ENCODE measurements at regions not wholly inside any gene's neighbourhood (a gene's known extent, or its start where the extent isn't known, plus 50 kb on each side); places are given as distances from the start of the nearest gene placed in this dataset.

DNA sequence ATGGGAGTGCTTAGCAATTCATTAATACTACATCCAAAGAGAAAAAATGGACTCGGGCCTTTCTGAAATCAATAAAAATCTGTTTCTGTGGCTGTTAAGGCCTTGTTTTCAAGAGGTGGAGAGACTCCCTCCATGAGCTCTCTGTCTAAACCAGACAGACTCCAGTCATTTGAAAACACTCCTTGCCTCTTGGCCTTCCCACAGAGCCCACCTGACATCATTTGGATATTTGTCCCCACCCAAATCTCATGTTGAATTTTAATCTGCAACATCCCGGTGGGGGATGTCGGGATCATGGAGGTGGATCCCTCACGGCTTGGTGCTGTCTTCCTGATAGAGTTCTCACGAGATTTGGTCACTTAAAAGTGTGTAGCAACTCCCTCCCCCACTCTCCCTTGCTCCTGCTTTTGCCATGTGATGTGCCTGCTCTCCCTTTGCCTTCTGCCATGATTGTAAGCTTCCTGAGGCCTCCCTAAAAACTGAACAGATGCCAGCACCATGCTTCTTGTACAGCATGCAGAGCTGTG, 226.3 kb downstream of the TBXT start:
- no peak for DNase-seq

GRCh38 chr6:165940366-165940765, 227.3 kb downstream of the TBXT start:
- DNase-seq = no peak

DNA sequence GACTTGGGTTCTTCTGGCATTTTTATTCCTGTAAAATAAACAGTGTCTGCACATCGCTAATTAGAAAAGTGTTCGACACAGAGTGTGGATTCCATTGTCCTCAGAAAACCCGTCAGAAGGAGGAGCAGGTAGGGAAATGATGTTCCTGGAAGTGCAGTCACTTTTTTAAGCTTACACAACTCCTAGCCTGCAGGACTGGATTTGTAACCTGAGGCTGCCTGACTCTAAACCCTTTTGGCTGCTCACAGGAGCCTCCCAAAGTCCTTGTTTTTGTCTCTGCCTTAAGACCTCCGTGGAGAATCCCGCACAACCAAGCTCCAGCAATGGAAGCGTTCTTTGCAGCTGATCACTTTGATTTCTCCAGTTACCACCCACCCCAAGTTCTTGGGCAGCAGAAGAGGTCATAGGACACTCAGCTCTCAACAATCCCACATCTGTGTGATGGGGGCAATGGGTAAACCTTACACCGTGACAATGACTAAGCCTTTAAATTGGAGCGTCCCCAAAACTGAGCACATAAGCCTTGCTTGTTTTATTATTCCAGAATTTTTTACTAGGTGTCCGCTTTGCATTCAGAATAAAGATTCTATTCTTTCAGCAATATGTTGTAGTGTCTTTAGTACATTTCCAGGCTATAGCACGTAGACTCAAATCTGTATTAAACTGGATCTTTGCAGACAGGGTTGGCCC, 227.9 kb downstream of the TBXT start:
- no peak for DNase-seq

DNA sequence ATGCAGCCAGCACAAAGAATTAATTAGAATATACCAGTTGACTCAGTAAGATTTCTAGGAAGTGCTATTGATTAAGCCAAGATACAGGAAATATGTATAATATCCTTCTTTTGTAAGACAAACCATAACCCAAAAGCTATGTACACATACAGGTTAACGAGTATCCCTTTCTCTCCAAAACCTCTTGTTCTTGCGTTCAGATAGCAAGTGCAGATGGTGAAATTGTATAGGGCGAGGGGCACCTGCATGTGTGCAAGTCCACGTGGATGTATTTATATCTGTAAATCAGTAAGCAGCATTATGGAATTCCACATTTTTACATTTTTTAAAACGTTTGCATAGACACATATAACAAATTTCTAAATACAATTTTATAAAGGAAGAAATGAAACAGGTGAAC, 228.6 kb downstream of the TBXT start:
- DNase-seq = no peak

- no peak for DNase-seq
These were observed 229.9 kb downstream of the TBXT start for GRCh38 chr6:165937564-165938358.

DNA sequence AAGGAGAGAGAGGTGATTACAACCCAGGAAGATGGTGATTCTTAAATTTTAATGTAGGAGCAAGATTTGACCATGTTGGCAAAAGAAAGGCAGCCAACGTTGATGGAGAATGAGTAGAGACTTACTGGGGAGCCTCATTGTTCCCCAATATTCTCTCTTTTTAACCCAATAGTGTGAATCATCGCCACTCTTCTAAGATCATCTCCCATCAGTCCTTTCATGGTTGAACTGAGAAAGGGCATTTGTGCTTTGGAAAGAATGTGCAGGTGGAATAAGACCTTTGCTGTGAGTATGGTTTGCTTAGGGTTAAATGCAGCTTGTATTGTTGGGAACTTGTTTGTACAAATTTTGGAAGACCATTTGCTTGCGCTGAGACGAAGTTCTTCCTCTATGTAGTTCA, 231.0 kb downstream of the TBXT start:
- DNase-seq = no peak

- no peak for DNase-seq
These were observed 231.6 kb downstream of the TBXT start for GRCh38 chr6:165936096-165936495.

DNA sequence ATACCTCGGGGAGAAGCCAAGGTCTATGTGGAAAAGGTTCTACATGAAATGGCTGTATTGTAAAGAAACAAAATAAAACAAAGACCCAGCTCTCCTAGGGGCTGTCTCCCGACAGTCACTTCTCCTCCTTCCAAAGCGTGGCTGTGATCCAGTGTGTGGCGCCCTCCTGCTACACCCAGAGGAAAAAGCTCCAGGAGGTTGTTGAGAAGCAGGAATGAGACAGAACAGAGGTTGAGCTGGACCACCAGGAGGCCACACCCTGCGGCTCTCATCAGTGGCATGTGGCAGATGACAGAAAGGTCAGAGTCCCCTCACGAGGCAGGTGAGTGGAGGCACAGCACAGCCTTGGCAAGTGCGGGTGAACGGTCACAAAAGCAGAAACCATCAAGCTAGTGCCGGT, 236.0 kb downstream of the TBXT start:
- no peak for DNase-seq

- no peak for DNase-seq
These were observed 236.9 kb downstream of the TBXT start for GRCh38 chr6:165930668-165931214.

GRCh38 chr6:165929607-165930006, 238.0 kb downstream of the TBXT start:
- DNase-seq = no peak

- no peak for DNase-seq
These were observed 241.3 kb downstream of the TBXT start for GRCh38 chr6:165926378-165926777.

DNA sequence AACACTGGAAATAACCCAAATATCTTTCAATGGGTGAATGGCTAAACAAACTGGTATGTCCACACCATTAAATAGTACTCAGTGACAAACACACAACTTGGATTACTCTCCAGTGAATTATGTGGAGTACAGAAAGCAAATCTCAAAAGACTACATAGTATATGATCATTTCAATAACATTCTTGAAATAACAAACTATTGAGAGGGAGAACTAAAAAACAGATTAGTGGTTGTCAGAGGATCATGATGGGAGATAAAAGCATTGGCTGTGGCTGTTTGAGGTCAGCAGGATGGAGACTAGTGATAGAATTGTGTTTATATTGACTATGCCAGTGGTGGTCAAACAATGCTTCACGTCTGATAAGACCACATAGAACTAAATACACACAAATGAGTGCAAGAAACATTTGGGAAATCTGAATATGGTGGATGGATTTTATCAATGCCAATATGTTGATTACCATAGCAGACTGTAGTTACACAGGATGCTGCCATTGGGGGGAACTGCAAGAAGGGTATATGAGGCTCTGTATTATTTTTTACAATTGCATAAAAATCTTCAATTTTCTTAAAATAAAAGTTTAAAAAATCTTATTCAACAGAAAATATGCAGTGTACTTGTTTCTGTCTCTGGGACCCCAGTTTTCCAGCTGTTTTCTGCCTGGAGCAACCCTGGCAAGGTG, 242.0 kb downstream of the TBXT start:
- DNase-seq = no peak

DNA sequence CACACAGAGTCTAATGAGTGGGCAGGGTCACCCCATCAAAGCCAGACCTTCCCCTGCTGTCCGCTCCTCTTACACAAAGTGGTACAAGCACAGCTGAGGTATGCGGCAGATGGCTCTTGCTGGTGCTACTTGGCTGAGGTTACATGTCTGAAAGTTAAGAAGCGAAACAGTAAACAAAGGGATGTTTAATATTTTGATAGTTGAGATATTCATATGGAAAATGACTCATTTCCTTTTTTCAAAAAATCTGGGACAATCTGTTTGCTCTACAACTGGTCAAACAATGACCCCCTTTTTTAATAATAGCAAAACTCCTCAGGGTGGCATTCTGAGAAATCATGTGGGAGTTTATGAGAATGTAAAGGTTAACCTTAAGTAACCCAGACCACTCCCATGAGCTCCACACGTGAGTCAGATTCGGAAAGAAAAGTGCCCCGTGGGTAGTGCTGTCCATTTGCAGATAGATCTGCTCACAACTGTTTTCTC, 245.3 kb downstream of the TBXT start:
- no peak for DNase-seq

GRCh38 chr6:165920896-165921671, 246.6 kb downstream of the TBXT start:
- no peak for DNase-seq

DNA sequence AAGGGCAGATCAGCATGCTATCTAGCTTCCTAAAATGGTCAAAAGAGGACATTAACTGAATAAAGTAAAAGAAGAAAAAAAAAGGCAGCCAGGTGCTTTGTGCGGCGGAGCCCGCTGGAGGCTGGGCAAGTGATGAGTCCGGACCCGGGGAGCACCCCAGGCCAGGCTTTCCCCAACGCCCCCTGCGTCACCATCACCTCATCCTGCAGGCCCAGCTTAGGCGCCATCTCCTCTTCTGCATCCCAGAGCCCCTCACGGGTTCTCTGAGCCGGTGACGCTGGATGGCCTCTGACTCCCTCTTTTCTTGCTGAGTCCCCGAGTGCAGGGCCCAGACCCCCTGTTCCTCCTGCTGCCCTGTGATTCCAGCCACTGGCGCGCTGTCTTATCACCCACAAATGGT, 250.1 kb downstream of the TBXT start:
- DNase-seq = no peak

DNA sequence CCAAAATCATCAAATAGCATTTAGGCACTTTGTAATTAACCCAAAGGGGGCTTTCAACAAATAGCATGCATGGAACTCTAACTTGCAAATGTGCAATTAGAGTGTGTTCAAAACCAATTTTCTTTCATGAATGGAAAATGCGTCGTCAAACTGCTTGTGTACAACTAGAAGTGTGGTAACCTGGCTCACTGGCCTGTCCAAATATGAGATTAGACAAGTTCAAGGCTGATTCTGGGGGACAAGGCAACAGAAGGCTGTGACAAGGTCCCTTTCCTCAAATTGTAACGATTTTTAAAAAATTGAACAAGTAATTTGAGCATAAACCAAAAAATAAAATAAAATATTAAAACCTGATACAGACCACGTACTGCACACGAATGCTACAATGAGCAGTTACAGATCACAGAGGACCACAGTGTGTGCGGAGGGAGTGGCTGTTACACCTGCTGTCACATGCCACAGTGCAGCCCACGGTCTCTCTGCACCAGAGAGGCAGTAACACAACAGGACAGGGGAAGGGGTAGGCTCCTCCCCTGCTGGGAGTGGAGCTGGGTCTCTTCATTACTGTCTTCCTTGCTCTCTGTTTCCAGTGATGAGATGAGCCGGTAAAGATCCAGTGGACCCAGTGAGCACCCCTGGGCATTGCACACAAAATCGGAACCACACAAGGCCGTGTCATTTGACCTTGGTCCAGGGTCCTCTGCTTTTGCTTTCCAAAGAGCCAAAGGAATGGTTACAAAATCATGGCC, 252.2 kb upstream of the PDE10A start:
- no peak for DNase-seq

DNA sequence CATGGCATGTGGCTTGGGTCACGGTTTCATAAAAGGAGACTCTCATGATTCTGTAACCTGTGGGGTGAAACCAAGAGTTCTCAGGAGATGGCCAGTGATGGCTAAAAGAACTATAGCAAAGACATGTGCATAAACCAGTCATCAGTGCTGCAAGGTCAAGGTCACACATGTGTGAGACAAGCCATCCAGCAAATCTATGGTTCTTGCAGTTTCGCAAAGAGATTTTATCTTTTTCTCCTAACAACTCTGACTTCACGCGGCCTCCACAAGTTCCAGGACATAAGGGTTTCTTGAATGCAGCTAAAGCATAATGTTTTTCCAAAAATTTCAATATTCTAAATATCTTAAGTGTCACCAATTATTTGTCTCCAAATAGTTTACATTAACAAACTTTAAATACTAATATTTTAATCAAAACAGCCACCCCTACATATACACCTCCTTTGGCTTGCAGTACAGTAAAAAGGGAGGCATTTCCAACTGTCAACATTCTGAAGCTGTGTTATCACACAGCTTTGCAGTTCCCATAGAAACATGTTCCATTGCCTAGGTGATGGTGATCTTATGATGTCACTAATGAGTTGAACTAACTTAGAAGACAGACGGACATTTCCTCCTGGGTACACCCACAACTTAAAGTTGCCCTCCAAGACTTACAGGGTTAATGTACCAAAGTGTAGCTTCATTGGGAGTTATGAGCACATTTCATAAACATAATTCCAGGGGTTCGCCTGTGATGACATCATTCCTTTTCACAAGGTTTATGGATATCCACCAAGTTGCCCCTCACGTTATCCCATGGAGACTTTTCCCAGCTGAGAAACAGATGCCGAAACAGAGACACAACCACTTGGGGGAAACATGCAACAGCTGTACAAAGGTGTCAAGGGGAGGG, 250.9 kb upstream of the PDE10A start:
- DNase-seq = no peak

GRCh38 chr6:165910184-165910966, 247.3 kb upstream of the PDE10A start:
- DNase-seq = no peak

DNA sequence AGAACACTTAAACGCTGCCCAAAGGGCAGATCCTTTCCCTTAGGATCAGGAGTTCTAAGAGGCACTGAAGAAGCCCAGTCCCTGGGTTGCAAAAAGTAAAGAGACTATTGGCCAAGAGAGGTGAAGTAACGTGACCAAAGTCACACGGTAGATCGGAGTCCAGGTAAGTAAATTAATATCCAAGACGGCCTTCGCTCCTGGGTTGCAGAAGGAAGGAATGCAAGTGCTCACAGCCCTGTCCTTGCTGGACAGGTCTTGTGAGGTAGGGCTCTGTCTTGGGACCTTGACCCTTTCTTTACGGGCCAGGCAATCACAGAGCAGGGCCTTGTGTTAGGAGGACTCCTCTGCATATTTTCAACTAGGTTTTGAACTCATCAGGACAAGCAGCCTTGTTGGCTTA, 243.7 kb upstream of the PDE10A start:
- DNase-seq = no peak

DNA sequence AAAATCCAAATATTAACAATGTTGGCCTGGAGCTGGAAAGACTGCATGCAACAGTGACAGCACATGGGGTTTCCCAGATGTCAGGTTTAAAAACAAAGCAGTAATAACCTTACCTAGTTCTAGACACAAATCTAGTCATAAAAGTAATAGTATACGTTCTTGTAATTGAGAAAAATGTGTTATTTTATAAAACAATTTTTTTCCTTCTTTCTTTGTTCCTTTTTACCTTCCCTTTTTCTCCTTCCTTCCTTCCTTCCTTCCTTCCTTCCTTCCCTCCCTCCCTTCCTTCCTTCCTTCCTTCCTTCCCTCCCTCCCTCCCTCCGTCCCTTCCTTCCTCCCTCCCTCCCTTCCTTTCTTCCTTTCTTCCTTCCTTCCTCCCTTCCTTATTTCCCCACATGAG, 242.7 kb upstream of the PDE10A start:
- DNase-seq = no peak

Measured in activated CD4-positive, alpha-beta T cell treated with anti-CD3 and anti-CD28 coated beads, Interleukin-2, Interleukin-6, amounts not matched to agents 100 ng/mL and 50 ng/mL, durations not matched to agents 16 hours and 8 hours (primary cell).